Loucy (cell line): ENCODE measurements at regions not wholly inside any gene's neighbourhood (a gene's known extent, or its start where the extent isn't known, plus 50 kb on each side); places are given as distances from the start of the nearest gene placed in this dataset.

Experiments used
- CTCF ChIP-seq: fragments of 200-600 bp; sonication (generic); conservative IDR thresholded peaks from 2 replicates; pipeline ENCODE4 v1.5.1; 2014; ENCODE audit warnings: mild to moderate bottlenecking, antibody characterized with exemption, low read length
- EZH2phosphoT487 ChIP-seq: fragments of 200-600 bp; IDR thresholded peaks from 2 replicates; pipeline ENCODE4 v1.6.1; 2018; ENCODE audit warnings: antibody characterized with exemption, mild to moderate bottlenecking, moderate library complexity, borderline replicate concordance

DNA sequence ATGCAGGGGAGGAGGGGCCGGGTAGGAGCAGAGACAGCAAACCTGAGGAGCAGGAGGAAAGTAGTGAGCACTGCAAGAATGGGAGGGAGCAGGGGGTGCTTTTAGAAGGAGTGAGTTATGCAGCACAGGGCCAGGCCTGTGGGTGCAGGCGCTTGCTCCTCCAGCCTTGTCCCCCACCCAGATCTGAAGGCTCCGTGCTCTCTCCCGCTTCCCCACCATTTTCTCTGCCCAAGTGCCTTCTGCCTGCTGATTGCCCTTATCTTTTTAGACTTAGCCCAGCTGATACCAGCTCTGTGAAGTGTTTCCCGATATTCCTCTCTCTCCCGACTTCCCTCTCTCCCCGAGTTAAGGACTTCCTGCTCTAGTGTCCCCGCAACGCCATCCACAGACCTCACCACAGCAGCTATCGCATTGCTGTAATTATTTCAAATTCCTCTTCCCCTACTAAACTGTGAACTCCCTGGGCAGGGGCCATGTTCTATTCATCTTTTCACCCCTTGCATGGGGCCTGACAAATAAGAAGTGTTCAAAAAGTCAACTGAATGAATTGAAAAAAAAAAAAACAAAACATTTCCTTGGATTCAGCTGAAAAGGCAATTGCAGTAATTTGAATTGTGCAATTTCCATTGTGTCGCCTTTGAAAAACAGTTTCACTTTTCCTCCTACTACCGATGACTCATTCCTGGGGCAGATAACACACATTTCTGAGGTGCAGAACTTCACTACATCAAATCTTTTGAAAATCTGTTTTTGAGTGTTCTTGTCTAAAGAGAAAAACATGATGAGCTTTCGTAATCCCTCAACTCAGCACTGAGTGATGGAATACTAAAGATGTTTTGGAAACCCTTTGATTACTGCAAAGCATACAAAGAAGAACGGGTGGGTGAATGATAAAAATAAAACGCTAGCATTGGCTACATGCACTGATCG lies 69.7 kb upstream of the BMAL1 start:
- no peak for TF ChIP-seq CTCF
- no peak for TF ChIP-seq EZH2phosphoT487
